BE2C (cell line): ENCODE measurements at regions not wholly inside any gene's neighbourhood (a gene's known extent, or its start where the extent isn't known, plus 50 kb on each side); places are given as distances from the start of the nearest gene placed in this dataset.

ENCODE experiments used
- DNase-seq: peaks from one replicate; pipeline ENCODE4 v3.0.0-alpha.2; 2020
- H3K27me3 ChIP-seq: fragments of 250-450 bp; sonication (Bioruptor Pico); 2 replicates; pipeline ENCODE4 v1.5.1; 2020; ENCODE audit warnings: mild to moderate bottlenecking
- H3K36me3 ChIP-seq: fragments of 250-450 bp; sonication (Bioruptor Pico); 2 replicates; pipeline ENCODE4 v1.5.1; 2020; ENCODE audit warnings: mild to moderate bottlenecking
- H3K4me1 ChIP-seq: fragments of 250-450 bp; sonication (Bioruptor Pico); 2 replicates; pipeline ENCODE4 v1.5.1; 2020
- H3K4me3 ChIP-seq: 2 replicates; pipeline ENCODE4 v1.5.1; 2011; ENCODE audit warnings: low read depth, low read length
- H3K9me3 ChIP-seq: fragments of 250-450 bp; sonication (Bioruptor Pico); 2 replicates; pipeline ENCODE4 v1.5.1; 2020
- TF ChIP-seq, protein P1 (sequence below): IDR thresholded peaks from 2 replicates; pipeline ENCODE4 v1.5.1; 2012; ENCODE audit warnings: mild to moderate bottlenecking, low read depth, low read length

- Histone ChIP-seq H3K9me3 (no peaks in the 10 kb centered on the region), H3K4me1 (no peaks in the 10 kb centered on the region), H3K36me3 (no peaks in the 10 kb centered on the region), H3K4me3 (no peak overlapping the region), H3K27me3 (no peaks in the 10 kb centered on the region)
- TF ChIP-seq, protein P1, sequence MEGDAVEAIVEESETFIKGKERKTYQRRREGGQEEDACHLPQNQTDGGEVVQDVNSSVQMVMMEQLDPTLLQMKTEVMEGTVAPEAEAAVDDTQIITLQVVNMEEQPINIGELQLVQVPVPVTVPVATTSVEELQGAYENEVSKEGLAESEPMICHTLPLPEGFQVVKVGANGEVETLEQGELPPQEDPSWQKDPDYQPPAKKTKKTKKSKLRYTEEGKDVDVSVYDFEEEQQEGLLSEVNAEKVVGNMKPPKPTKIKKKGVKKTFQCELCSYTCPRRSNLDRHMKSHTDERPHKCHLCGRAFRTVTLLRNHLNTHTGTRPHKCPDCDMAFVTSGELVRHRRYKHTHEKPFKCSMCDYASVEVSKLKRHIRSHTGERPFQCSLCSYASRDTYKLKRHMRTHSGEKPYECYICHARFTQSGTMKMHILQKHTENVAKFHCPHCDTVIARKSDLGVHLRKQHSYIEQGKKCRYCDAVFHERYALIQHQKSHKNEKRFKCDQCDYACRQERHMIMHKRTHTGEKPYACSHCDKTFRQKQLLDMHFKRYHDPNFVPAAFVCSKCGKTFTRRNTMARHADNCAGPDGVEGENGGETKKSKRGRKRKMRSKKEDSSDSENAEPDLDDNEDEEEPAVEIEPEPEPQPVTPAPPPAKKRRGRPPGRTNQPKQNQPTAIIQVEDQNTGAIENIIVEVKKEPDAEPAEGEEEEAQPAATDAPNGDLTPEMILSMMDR, result no peak
- no peak for DNase-seq
Measured at GRCh38 chr2:188207554-188207953, 84.1 kb upstream of the GULP1 start.

GRCh38 chr2:188209218-188209617 is 82.5 kb upstream of the GULP1 start:
- H3K9me3 ChIP-seq, result no peaks in the 10 kb centered on the region
- DNase-seq, result no peak
- H3K36me3 ChIP-seq, result no peaks in the 10 kb centered on the region
- TF ChIP-seq, protein P1, result no peak
- no peak overlapping the region for H3K4me3 ChIP-seq
- no peaks in the 10 kb centered on the region for H3K27me3 ChIP-seq
- H3K4me1 ChIP-seq, result no peaks in the 10 kb centered on the region

- Histone ChIP-seq H3K4me3 (no peak overlapping the region), H3K9me3 (no peaks in the 10 kb centered on the region), H3K27me3 (no peaks in the 10 kb centered on the region), H3K36me3 (no peaks in the 10 kb centered on the region), H3K4me1 (no peaks in the 10 kb centered on the region)
- TF ChIP-seq, protein P1, result no peak
- DNase-seq, result no peak
Measured at GRCh38 chr2:188217264-188217663, 74.4 kb upstream of the GULP1 start.

DNA sequence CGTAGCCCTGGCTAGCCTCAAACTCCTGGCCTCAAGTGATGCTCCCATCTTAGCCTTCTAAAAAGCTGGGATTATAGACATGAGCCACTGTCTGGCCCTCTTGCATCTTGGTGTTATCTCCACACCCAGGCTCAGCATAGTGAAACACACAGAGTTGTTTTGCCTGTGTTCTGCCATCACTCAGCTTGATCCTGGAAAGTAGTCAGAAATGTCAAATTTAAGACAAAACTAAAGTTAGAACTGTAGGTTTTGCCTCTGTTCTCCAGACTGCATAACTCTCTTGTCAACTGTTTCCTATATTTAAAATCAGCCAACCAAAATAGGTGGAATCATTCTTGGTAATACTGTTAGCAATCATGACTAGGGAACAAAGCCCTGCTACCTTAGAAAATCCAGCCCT is 72.1 kb upstream of the GULP1 start:
- Histone ChIP-seq H3K4me3 (no peak overlapping the region), H3K9me3 (no peaks in the 10 kb centered on the region), H3K4me1 (no peaks in the 10 kb centered on the region), H3K27me3 (no peaks in the 10 kb centered on the region), H3K36me3 (no peaks in the 10 kb centered on the region)
- TF ChIP-seq, protein P1, result no peak
- no peak for DNase-seq

- Histone ChIP-seq H3K36me3 (no peaks in the 10 kb centered on the region), H3K4me1 (no peaks in the 10 kb centered on the region), H3K27me3 (no peaks in the 10 kb centered on the region), H3K9me3 (no peaks in the 10 kb centered on the region), H3K4me3 (no peak overlapping the region)
- DNase-seq, result no peak
- TF ChIP-seq, protein P1, result no peak
Measured at GRCh38 chr2:188220535-188220934, 71.1 kb upstream of the GULP1 start.

DNA sequence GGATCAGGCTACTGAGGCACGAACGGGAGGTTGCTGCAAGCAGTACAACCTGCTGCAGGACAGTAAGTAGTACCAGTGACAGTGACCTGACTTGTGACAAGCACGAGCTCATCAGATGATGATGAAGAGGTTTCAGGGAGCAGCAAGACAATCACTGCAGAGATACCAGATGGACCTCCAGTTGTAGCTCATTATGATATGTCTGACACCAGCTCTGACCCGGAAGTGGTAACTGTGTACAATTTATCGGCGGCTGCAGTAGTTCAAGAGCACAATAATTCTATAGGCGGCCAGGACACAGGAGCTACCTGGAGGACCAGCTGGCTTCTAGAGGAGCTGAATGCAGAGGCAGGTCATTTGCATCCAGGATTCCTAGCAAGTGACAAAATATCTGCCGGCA is 64.0 kb upstream of the GULP1 start:
- no peak for DNase-seq
- TF ChIP-seq, protein P1, result no peak
- H3K27me3 ChIP-seq, result no peaks in the 10 kb centered on the region
- H3K36me3 ChIP-seq, result no peaks in the 10 kb centered on the region
- no peak overlapping the region for H3K4me3 ChIP-seq
- no peaks in the 10 kb centered on the region for H3K9me3 ChIP-seq
- no peaks in the 10 kb centered on the region for H3K4me1 ChIP-seq
